ENCODE measurements at regions not wholly inside any gene's neighbourhood (a gene's known extent, or its start where the extent isn't known, plus 50 kb on each side); places are given as distances from the start of the nearest gene placed in this dataset.

DNA sequence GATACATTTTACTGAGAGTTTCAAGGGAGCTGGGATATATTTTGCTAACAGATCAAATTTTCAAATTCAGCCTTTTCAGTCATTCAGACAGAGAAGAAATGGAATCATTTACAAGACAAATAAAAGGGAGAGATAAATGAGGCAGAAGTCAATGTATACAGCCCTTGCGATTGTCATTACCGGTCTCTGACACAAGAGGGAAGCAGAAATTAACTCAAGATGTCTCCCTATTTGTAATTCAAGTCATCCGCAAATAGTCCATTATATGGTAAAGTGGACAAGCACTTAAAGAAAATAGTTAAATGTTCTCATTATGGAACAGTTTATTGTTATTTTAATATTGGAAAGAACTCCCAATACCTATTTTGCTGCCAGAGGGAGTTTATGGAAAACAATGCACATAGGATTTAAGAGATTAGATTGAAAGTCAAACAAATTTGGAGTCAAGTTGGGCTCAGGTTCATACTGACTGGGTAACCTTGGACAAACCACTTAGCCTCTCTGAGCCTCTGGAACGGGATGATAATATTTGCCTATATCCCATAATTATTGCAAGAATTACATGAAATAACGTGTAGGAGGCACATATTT, 89.3 kb upstream of the PRKCQ start:
- TF ChIP-seq POLR2A (IDR thresholded peaks at IDR 0.05; ENCODE audit: low read depth, low read length), result no peak
- TF ChIP-seq, protein P1, sequence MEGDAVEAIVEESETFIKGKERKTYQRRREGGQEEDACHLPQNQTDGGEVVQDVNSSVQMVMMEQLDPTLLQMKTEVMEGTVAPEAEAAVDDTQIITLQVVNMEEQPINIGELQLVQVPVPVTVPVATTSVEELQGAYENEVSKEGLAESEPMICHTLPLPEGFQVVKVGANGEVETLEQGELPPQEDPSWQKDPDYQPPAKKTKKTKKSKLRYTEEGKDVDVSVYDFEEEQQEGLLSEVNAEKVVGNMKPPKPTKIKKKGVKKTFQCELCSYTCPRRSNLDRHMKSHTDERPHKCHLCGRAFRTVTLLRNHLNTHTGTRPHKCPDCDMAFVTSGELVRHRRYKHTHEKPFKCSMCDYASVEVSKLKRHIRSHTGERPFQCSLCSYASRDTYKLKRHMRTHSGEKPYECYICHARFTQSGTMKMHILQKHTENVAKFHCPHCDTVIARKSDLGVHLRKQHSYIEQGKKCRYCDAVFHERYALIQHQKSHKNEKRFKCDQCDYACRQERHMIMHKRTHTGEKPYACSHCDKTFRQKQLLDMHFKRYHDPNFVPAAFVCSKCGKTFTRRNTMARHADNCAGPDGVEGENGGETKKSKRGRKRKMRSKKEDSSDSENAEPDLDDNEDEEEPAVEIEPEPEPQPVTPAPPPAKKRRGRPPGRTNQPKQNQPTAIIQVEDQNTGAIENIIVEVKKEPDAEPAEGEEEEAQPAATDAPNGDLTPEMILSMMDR (IDR thresholded peaks at IDR 0.05; ENCODE audit: extremely low read depth in 1 of 2, insufficient read depth in 1 of 2, low read depth in 1 of 2, low read length in 2 of 2), result peak; percentile 48 to 60
- no peak for TF ChIP-seq POLR2AphosphoS5 (IDR thresholded peaks at IDR 0.05; ENCODE audit: insufficient read depth, low read depth, low read length)
- TF ChIP-seq EZH2 (IDR thresholded peaks at IDR 0.05; ENCODE audit: borderline replicate concordance, low read depth, low read length, severe bottlenecking), result no peak
- TF ChIP-seq, protein P2, sequence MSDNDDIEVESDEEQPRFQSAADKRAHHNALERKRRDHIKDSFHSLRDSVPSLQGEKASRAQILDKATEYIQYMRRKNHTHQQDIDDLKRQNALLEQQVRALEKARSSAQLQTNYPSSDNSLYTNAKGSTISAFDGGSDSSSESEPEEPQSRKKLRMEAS (IDR thresholded peaks at IDR 0.05; ENCODE audit: insufficient read depth, insufficient read length), result no peak
- TF ChIP-seq FOS (IDR thresholded peaks at IDR 0.05; ENCODE audit: borderline replicate concordance, insufficient read depth, low read length), result no peak
- no peak for TF ChIP-seq JUN (IDR thresholded peaks at IDR 0.05; ENCODE audit: borderline replicate concordance, insufficient read depth, insufficient read length, low read depth)
- TF ChIP-seq MYC (IDR thresholded peaks at IDR 0.05; ENCODE audit: low read depth, low read length), result no peak
